ENCODE measurements at regions not wholly inside any gene's neighbourhood (a gene's known extent, or its start where the extent isn't known, plus 50 kb on each side); places are given as distances from the start of the nearest gene placed in this dataset.

- no peaks in the 10 kb centered on the region for H3K36me3 ChIP-seq (ENCODE audit: control insufficient read depth, insufficient read depth, low read length)
- DNase-seq (ENCODE audit: low read depth), result no peak
- no peaks in the 10 kb centered on the region for H3K27me3 ChIP-seq (ENCODE audit: control insufficient read depth, insufficient read depth, low read length)
- ChIA-PET POLR2A (interaction anchor here (0.7 kb wide), 1 partner anchor 404 kb away, joined by 3 read pairs; no protein-coding TSS in a partner anchor), CTCF (no interaction called here)
- TF ChIP-seq CTCF (IDR thresholded peaks at IDR 0.05; ENCODE audit: insufficient read depth, low read depth, low read length), result no peak
- H3K4me3 ChIP-seq (ENCODE audit: low read depth, low read length), result no peak overlapping the region
Observed at GRCh38 chr3:106231086-106231485, 362.3 kb upstream of the CBLB start.

GRCh38 chr3:106232956-106233355 is 364.1 kb upstream of the CBLB start:
- no peaks in the 10 kb centered on the region for H3K27me3 ChIP-seq (ENCODE audit: control insufficient read depth, insufficient read depth, low read length)
- H3K36me3 ChIP-seq (ENCODE audit: control insufficient read depth, insufficient read depth, low read length), result no peaks in the 10 kb centered on the region
- H3K4me3 ChIP-seq (ENCODE audit: low read depth, low read length), result no peak overlapping the region
- CTCF ChIA-PET, result no interaction called here
- POLR2A ChIA-PET, result no interaction called here
- DNase-seq (ENCODE audit: low read depth), result no peak
- no peak for TF ChIP-seq CTCF (IDR thresholded peaks at IDR 0.05; ENCODE audit: insufficient read depth, low read depth, low read length)

GRCh38 chr3:106239195-106239697 is 370.4 kb upstream of the CBLB start:
- TF ChIP-seq CTCF (IDR thresholded peaks at IDR 0.05; ENCODE audit: insufficient read depth, low read depth, low read length), result no peak
- ChIA-PET CTCF (no interaction called here), POLR2A (no interaction called here)
- no peaks in the 10 kb centered on the region for H3K36me3 ChIP-seq (ENCODE audit: control insufficient read depth, insufficient read depth, low read length)
- no peak for DNase-seq (ENCODE audit: low read depth)
- no peaks in the 10 kb centered on the region for H3K27me3 ChIP-seq (ENCODE audit: control insufficient read depth, insufficient read depth, low read length)
- H3K4me3 ChIP-seq (ENCODE audit: low read depth, low read length), result no peak overlapping the region

GRCh38 chr3:106241593-106241992 is 372.8 kb upstream of the CBLB start:
- no peak for TF ChIP-seq CTCF (IDR thresholded peaks at IDR 0.05; ENCODE audit: insufficient read depth, low read depth, low read length)
- ChIA-PET CTCF (no interaction called here), POLR2A (no interaction called here)
- no peaks in the 10 kb centered on the region for H3K36me3 ChIP-seq (ENCODE audit: control insufficient read depth, insufficient read depth, low read length)
- H3K27me3 ChIP-seq (ENCODE audit: control insufficient read depth, insufficient read depth, low read length), result no peaks in the 10 kb centered on the region
- no peak for DNase-seq (ENCODE audit: low read depth)
- no peak overlapping the region for H3K4me3 ChIP-seq (ENCODE audit: low read depth, low read length)

- Histone ChIP-seq H3K4me3 (ENCODE audit: low read depth, low read length) (no peak overlapping the region), H3K36me3 (ENCODE audit: control insufficient read depth, insufficient read depth, low read length) (no peaks in the 10 kb centered on the region), H3K27me3 (ENCODE audit: control insufficient read depth, insufficient read depth, low read length) (no peaks in the 10 kb centered on the region)
- CTCF ChIA-PET, result no interaction called here
- TF ChIP-seq CTCF (IDR thresholded peaks at IDR 0.05; ENCODE audit: insufficient read depth, low read depth, low read length), result no peak
- no peak for DNase-seq (ENCODE audit: low read depth)
- POLR2A ChIA-PET, result interaction anchor here (0.7 kb wide), 1 partner anchor 93 kb away, joined by 3 read pairs; no protein-coding TSS in a partner anchor
Observed at GRCh38 chr3:106242781-106243180, 374.0 kb upstream of the CBLB start.
